ACHN (cell line): ENCODE measurements at regions not wholly inside any gene's neighbourhood (a gene's known extent, or its start where the extent isn't known, plus 50 kb on each side); places are given as distances from the start of the nearest gene placed in this dataset.

Experiments
- DNase-seq: peaks from one replicate; pipeline ENCODE4 v3.0.0-alpha.2; 2015
- in situ Hi-C: cut with HindIII; loops from 2 replicates; pipeline ENCODE4 v1.10.0; 2017; ENCODE audit warnings: low sequenced_read_pairs, low pct_ligation_motif_present, low pct_unique_long_range_greater_than_20kb

GRCh38 chr3:154791611-154792010 is 288.5 kb upstream of the MME start:
- in situ Hi-C loops: no loop called here
- no peak for DNase-seq

GRCh38 chr3:154786724-154787123 is 293.4 kb upstream of the MME start:
- in situ Hi-C loops: no loop called here
- DNase-seq: no peak

GRCh38 chr3:154783521-154783931 is 296.6 kb upstream of the MME start:
- in situ Hi-C loops: no loop called here
- DNase-seq: no peak

GRCh38 chr3:154783061-154783460 is 297.1 kb upstream of the MME start:
- no peak for DNase-seq
- in situ Hi-C loops: no loop called here

GRCh38 chr3:154782151-154782550 is 298.0 kb upstream of the MME start:
- DNase-seq: no peak
- in situ Hi-C loops: no loop called here

- no peak for DNase-seq
- in situ Hi-C loops: no loop called here
These were observed 298.5 kb upstream of the MME start for GRCh38 chr3:154781595-154781994.

GRCh38 chr3:154780263-154780662 is 299.9 kb upstream of the MME start:
- DNase-seq: no peak
- in situ Hi-C loops: no loop called here

- in situ Hi-C loops: no loop called here
- DNase-seq: no peak
These were observed 300.5 kb upstream of the MME start for GRCh38 chr3:154779571-154779970.

GRCh38 chr3:154778057-154778456 is 302.1 kb upstream of the MME start:
- in situ Hi-C loops: no loop called here
- no peak for DNase-seq

GRCh38 chr3:154776549-154777225 is 303.4 kb upstream of the MME start:
- in situ Hi-C loops: no loop called here
- DNase-seq: no peak

- DNase-seq: no peak
- in situ Hi-C loops: no loop called here
These were observed 304.1 kb upstream of the MME start for GRCh38 chr3:154775821-154776548.

- in situ Hi-C loops: no loop called here
- DNase-seq: no peak
These were observed 313.2 kb upstream of the MME start for GRCh38 chr3:154766765-154767503.

- in situ Hi-C loops: no loop called here
- no peak for DNase-seq
These were observed 315.1 kb upstream of the MME start for GRCh38 chr3:154764856-154765640.

GRCh38 chr3:154762486-154762885 is 317.6 kb upstream of the MME start:
- in situ Hi-C loops: no loop called here
- DNase-seq: no peak

- no peak for DNase-seq
- in situ Hi-C loops: no loop called here
These were observed 320.2 kb upstream of the MME start for GRCh38 chr3:154759966-154760365.

- in situ Hi-C loops: no loop called here
- peak; percentile 31 for DNase-seq
These were observed 321.8 kb upstream of the MME start for GRCh38 chr3:154758109-154758868.

GRCh38 chr3:154753101-154753500 is 323.1 kb upstream of the GPR149 start:
- in situ Hi-C loops: no loop called here
- DNase-seq: no peak

GRCh38 chr3:154749514-154749913 is 319.5 kb upstream of the GPR149 start:
- in situ Hi-C loops: no loop called here
- DNase-seq: no peak
